Stimulated activated effector memory CD8-positive, alpha-beta T cell treated with anti-CD3 and anti-CD28 coated beads, Interleukin-12 subunit alpha, Interleukin-12 subunit beta, amount 100 ng/mL, for 72 hours (primary cell): ENCODE measurements at regions not wholly inside any gene's neighbourhood (a gene's known extent, or its start where the extent isn't known, plus 50 kb on each side); places are given as distances from the start of the nearest gene placed in this dataset.
A peak's percentile ranks its signal among the peaks of the same experiment; 100 is the strongest.

ENCODE experiments used
- ATAC-seq: fragments of 150-1000 bp; cut with Tn5 transposase; 2 replicates; pipeline ENCODE4 v1.10.0; 2021
- DNase-seq, 2 donors: peaks; one replicate each; pipeline ENCODE4 v3.0.0; 2021 to 2022; ENCODE audit warnings: low spot score in 2 of 2
- H3K27ac Mint-ChIP-seq: one replicate; pipeline ENCODE4 v1.8.0; 2022; ENCODE audit warnings: mild to moderate bottlenecking, mixed read lengths
- H3K36me3 Mint-ChIP-seq: one replicate; pipeline ENCODE4 v1.8.0; 2022; ENCODE audit warnings: mild to moderate bottlenecking, mixed read lengths
- H3K4me1 Mint-ChIP-seq: one replicate; pipeline ENCODE4 v1.8.0; 2022; ENCODE audit warnings: mixed read lengths
- H3K4me3 Mint-ChIP-seq: one replicate; pipeline ENCODE4 v1.8.0; 2022; ENCODE audit warnings: mild to moderate bottlenecking, mixed read lengths
- H3K9me3 Mint-ChIP-seq: one replicate; pipeline ENCODE4 v1.8.0; 2022; ENCODE audit warnings: mixed read lengths

DNA sequence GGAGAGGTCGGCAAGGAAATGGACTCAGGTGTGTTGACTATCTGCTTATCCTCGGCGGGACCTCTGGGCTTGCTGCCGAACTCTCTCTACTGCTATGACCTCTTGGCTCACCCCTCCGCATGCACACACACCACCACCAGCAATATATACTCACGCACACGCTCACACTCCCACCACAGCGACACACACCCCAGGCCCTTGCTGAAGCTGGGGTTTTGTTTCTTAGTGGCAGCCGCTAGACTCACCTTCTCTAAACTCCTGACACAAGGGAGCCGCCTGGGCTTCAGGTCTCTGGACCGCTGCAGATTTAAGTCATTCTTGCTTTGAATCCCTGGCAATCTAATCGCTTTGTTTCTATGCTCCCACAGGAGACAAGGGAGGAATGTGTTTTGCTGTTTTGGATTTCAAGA, 59.4 kb upstream of the BACH2 start:
- Mint-ChIP-seq H3K9me3 (no peaks in the 10 kb centered on the region), H3K4me3 (no peak overlapping the region), H3K27ac (no peak overlapping the region), H3K36me3 (no peaks in the 10 kb centered on the region), H3K4me1 (peaks cover 16% of the 10 kb centered on the region)
- DNase-seq (peak in 1 of 2 donors; percentile 26), ATAC-seq (no peak)

DNA sequence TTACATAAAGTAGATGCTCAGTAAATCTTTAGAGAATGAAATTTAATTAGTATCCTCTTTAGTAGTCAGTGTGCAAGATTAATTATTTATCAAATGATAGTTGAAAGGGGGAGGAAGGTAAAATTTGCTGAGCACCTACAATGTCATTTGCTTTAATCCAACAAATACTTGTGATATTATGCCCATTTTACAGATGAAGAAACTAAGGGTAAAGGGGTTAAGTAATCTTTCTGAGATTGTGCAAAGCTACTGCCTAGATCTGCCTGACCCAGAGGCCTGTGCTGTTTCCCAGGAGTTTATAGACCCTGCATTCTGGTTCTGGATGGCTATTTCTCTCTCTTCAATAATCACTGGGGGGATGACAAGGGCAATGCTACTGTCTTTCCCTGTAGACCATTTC, 58.3 kb upstream of the BACH2 start:
- no peaks in the 10 kb centered on the region for H3K9me3 Mint-ChIP-seq
- H3K36me3 Mint-ChIP-seq = no peaks in the 10 kb centered on the region
- peak in 1 of 2 donors; percentile 6 for DNase-seq
- H3K27ac Mint-ChIP-seq = no peak overlapping the region
- H3K4me1 Mint-ChIP-seq = peaks cover 27% of the 10 kb centered on the region
- no peak overlapping the region for H3K4me3 Mint-ChIP-seq
- ATAC-seq = no peak

DNA sequence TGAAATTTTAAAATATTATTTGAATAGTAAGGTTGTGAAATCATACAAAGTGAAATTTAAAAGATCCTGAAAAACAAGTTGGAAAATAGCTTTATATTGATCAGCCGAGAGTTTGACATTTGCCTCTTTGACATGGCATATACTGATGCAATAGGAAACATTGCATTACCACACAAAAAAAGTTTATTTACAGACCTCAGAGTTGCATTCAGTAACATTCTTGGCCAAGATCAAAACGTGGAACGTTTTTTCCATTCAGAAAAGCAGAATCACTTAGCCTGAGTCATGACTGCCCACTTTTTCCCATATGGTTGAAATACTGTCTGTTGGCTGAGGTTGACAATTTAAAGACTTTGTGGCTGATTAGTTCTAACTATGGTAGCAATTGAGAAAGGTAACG, 55.1 kb upstream of the BACH2 start:
- peak; percentile 42 for ATAC-seq
- H3K36me3 Mint-ChIP-seq = no peaks in the 10 kb centered on the region
- peaks cover 2% of the 10 kb centered on the region for H3K9me3 Mint-ChIP-seq
- peaks cover 43% of the 10 kb centered on the region for H3K4me1 Mint-ChIP-seq
- DNase-seq = no peak
- peak overlapping the region; percentile 15 for H3K27ac Mint-ChIP-seq
- no peak overlapping the region for H3K4me3 Mint-ChIP-seq

DNA sequence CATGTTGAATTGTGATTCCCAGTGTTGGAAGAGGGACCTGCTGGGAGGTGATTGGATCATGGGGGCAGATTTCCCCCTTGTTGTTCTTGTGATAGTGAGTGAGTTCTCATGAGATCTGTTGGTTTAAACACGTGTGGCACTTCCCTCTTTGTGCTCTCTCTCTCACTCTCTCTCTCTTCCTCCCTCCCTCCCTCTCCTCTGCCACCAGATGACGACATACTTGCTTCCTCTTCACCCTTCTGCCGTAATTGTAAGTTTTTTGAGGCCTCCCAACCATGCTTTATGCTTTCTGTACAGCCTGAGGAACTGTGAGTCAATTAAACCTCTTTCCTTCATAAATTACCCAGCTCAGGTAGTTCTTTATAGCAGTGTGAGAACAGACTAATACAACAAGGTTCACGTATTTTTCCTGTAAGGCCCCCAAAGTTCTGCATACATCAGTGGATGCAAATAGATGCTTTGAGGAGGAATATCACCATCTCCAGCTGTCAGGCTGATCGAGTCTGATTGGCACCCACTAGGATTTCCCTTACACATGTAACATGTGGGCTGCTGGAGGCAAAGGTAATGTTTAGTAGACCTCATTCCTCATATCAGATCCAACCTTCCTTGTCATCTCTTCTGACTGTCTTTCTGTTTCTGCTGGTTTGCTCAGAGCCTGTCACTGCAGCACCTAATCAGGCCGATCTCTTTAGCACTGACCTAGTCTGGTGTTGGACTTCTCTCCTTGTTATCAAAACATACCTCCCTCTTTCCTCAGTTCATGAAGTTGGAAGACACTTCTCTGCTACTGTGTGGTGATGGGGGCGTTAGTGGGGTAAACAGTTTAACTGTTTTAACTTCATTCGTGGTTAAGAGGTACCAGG, 54.3 kb upstream of the BACH2 start:
- DNase-seq (no peak), ATAC-seq (peak; percentile 75)
- peaks cover 46% of the 10 kb centered on the region for H3K4me1 Mint-ChIP-seq
- peaks cover 2% of the 10 kb centered on the region for H3K9me3 Mint-ChIP-seq
- peak overlapping the region; percentile 69 for H3K27ac Mint-ChIP-seq
- peak overlapping the region; percentile 4 for H3K4me3 Mint-ChIP-seq
- H3K36me3 Mint-ChIP-seq = no peaks in the 10 kb centered on the region

DNA sequence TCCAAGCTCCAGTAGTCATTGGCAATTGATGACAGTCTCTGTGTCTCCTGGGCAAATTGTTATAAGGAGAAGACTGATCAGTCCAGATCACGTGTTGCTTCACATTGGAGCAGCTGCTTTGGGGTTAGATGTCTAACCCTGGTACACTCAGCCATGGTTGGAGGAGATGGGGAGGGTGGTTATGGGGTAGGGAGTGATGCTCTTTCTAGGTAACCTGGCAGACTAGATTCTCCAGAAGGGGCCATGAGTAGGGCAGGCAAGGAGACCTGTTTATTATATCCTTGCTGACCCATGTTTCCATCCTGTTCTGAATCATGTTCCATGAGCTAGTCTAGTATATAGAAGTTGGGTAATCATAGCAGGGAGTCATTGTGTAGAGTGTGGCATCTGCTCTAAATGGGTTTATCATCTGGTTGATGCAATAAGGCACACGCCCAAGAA, 50.8 kb upstream of the BACH2 start:
- peaks cover 42% of the 10 kb centered on the region for H3K4me1 Mint-ChIP-seq
- no peak for DNase-seq

DNA sequence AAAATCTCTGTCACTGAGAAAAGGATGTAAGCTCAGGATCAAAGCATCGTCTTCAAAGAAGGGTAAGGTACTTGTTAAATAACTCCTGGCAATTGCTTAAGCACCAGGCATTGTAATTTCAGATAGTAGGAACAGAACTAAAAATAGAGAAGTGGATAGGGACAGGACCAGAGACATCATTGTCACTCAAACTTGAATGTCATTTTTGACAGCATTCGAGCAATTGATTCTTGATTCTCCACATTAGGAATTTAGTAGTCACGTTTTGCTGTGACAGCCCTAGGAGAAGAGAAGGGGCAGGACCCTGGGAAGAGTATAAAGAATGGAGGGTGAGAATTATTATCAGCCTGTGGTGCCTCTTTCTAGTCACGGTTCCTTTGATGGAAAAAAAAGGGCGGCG, 50.1 kb upstream of the BACH2 start:
- Mint-ChIP-seq H3K4me3 (no peak overlapping the region), H3K9me3 (peaks cover 2% of the 10 kb centered on the region), H3K4me1 (peaks cover 35% of the 10 kb centered on the region), H3K36me3 (no peaks in the 10 kb centered on the region), H3K27ac (no peak overlapping the region)
- no peak for ATAC-seq
- DNase-seq = no peak

More for the DNA sequence above, 50.8 kb upstream of the BACH2 start:
- no peaks in the 10 kb centered on the region for H3K36me3 Mint-ChIP-seq
- ATAC-seq = peak; percentile 88
- H3K27ac Mint-ChIP-seq = peak overlapping the region; percentile 11
- H3K9me3 Mint-ChIP-seq = peaks cover 2% of the 10 kb centered on the region
- no peak overlapping the region for H3K4me3 Mint-ChIP-seq
